ENCODE measurements at regions not wholly inside any gene's neighbourhood (a gene's known extent, or its start where the extent isn't known, plus 50 kb on each side); places are given as distances from the start of the nearest gene placed in this dataset.
"Not testable (repeated sequence)": the region's sequence is repeated elsewhere in the genome, so short reads cannot be mapped to it uniquely, and the experiment has no call there.

- Mint-ChIP-seq H3K9me3 (no peaks in the 10 kb centered on the region), H3K27ac (no peak overlapping the region), H3K4me1 (peaks cover 1% of the 10 kb centered on the region), H3K4me3 (no peak overlapping the region), H3K36me3 (no peaks in the 10 kb centered on the region), H3K27me3 (peaks cover 17% of the 10 kb centered on the region)
- DNase-seq (no peak), ATAC-seq (ENCODE audit: low read depth) (no peak)
- POLR2A ChIA-PET = no interaction called here
Observed at GRCh38 chr10:14447094-14447839, 116.5 kb upstream of the FRMD4A start.

GRCh38 chr10:14439451-14440259 is 108.9 kb upstream of the FRMD4A start:
- Mint-ChIP-seq H3K4me1 (no peaks in the 10 kb centered on the region), H3K9me3 (no peaks in the 10 kb centered on the region), H3K27me3 (peaks cover 23% of the 10 kb centered on the region), H3K36me3 (no peaks in the 10 kb centered on the region), H3K4me3 (no peak overlapping the region), H3K27ac (no peak overlapping the region)
- POLR2A ChIA-PET = no interaction called here
- no peak for ATAC-seq (ENCODE audit: low read depth)
- no peak for DNase-seq

GRCh38 chr10:14438576-14438975 is 107.9 kb upstream of the FRMD4A start:
- H3K27ac Mint-ChIP-seq = no peak overlapping the region
- POLR2A ChIA-PET = no interaction called here

GRCh38 chr10:14438057-14438456 is 107.3 kb upstream of the FRMD4A start:
- H3K4me1 Mint-ChIP-seq = no peaks in the 10 kb centered on the region
- no peaks in the 10 kb centered on the region for H3K9me3 Mint-ChIP-seq
- POLR2A ChIA-PET = no interaction called here
- DNase-seq (no peak), ATAC-seq (ENCODE audit: low read depth) (no peak)
- no peak overlapping the region for H3K27ac Mint-ChIP-seq
- H3K4me3 Mint-ChIP-seq = no peak overlapping the region
- peaks cover 19% of the 10 kb centered on the region for H3K27me3 Mint-ChIP-seq
- no peaks in the 10 kb centered on the region for H3K36me3 Mint-ChIP-seq

More at GRCh38 chr10:14438576-14438975, 107.9 kb upstream of the FRMD4A start:
- no peak for DNase-seq
- ATAC-seq (ENCODE audit: low read depth) = no peak
- H3K4me1 Mint-ChIP-seq = no peaks in the 10 kb centered on the region
- H3K9me3 Mint-ChIP-seq = no peaks in the 10 kb centered on the region
- peaks cover 19% of the 10 kb centered on the region for H3K27me3 Mint-ChIP-seq
- no peaks in the 10 kb centered on the region for H3K36me3 Mint-ChIP-seq
- no peak overlapping the region for H3K4me3 Mint-ChIP-seq

- ATAC-seq (ENCODE audit: low read depth) = no peak
- H3K4me1 Mint-ChIP-seq = no peaks in the 10 kb centered on the region
- DNase-seq = no peak
- no peak overlapping the region for H3K27ac Mint-ChIP-seq
- peaks cover 7% of the 10 kb centered on the region for H3K27me3 Mint-ChIP-seq
- no peaks in the 10 kb centered on the region for H3K9me3 Mint-ChIP-seq
- no peaks in the 10 kb centered on the region for H3K36me3 Mint-ChIP-seq
- no peak overlapping the region for H3K4me3 Mint-ChIP-seq
- POLR2A ChIA-PET = no interaction called here
Observed at GRCh38 chr10:14435976-14436632, 105.4 kb upstream of the FRMD4A start.

- Mint-ChIP-seq H3K27me3 (peaks cover 13% of the 10 kb centered on the region), H3K36me3 (no peaks in the 10 kb centered on the region), H3K4me3 (no peak overlapping the region), H3K9me3 (no peaks in the 10 kb centered on the region), H3K27ac (no peak overlapping the region), H3K4me1 (no peaks in the 10 kb centered on the region)
- POLR2A ChIA-PET = no interaction called here
- DNase-seq = no peak
- ATAC-seq (ENCODE audit: low read depth) = no peak
Observed at GRCh38 chr10:14433147-14433546, 102.4 kb upstream of the FRMD4A start.

GRCh38 chr10:14431868-14432267 is 101.1 kb upstream of the FRMD4A start:
- no peak for ATAC-seq (ENCODE audit: low read depth)
- no peaks in the 10 kb centered on the region for H3K9me3 Mint-ChIP-seq
- peaks cover 13% of the 10 kb centered on the region for H3K27me3 Mint-ChIP-seq
- H3K36me3 Mint-ChIP-seq = no peaks in the 10 kb centered on the region
- POLR2A ChIA-PET = no interaction called here
- no peak overlapping the region for H3K27ac Mint-ChIP-seq
- no peaks in the 10 kb centered on the region for H3K4me1 Mint-ChIP-seq
- no peak overlapping the region for H3K4me3 Mint-ChIP-seq
- DNase-seq = no peak

- Mint-ChIP-seq H3K36me3 (no peaks in the 10 kb centered on the region), H3K27ac (no peak overlapping the region), H3K4me1 (no peaks in the 10 kb centered on the region), H3K27me3 (peaks cover 16% of the 10 kb centered on the region), H3K9me3 (no peaks in the 10 kb centered on the region), H3K4me3 (no peak overlapping the region)
- ATAC-seq (ENCODE audit: low read depth) = no peak
- DNase-seq = no peak
- POLR2A ChIA-PET = no interaction called here
Observed at GRCh38 chr10:14429043-14429700, 98.4 kb upstream of the FRMD4A start.

- Mint-ChIP-seq H3K9me3 (no peaks in the 10 kb centered on the region), H3K27ac (no peak overlapping the region), H3K4me1 (no peaks in the 10 kb centered on the region), H3K27me3 (peaks cover 26% of the 10 kb centered on the region), H3K36me3 (no peaks in the 10 kb centered on the region), H3K4me3 (no peak overlapping the region)
- no peak for ATAC-seq (ENCODE audit: low read depth)
- POLR2A ChIA-PET = no interaction called here
- DNase-seq = no peak
Observed at GRCh38 chr10:14425034-14425433, 94.3 kb upstream of the FRMD4A start.

- no peaks in the 10 kb centered on the region for H3K9me3 Mint-ChIP-seq
- POLR2A ChIA-PET = no interaction called here
- peaks cover 18% of the 10 kb centered on the region for H3K27me3 Mint-ChIP-seq
- H3K4me1 Mint-ChIP-seq = no peaks in the 10 kb centered on the region
- H3K27ac Mint-ChIP-seq = no peak overlapping the region
- ATAC-seq (ENCODE audit: low read depth) (no peak), DNase-seq (no peak)
- no peaks in the 10 kb centered on the region for H3K36me3 Mint-ChIP-seq
- no peak overlapping the region for H3K4me3 Mint-ChIP-seq
Observed at GRCh38 chr10:14423111-14423744, 92.5 kb upstream of the FRMD4A start.

- H3K36me3 Mint-ChIP-seq = no peaks in the 10 kb centered on the region
- peaks cover 18% of the 10 kb centered on the region for H3K27me3 Mint-ChIP-seq
- H3K27ac Mint-ChIP-seq = no peak overlapping the region
- H3K4me1 Mint-ChIP-seq = no peaks in the 10 kb centered on the region
- ATAC-seq (ENCODE audit: low read depth) = no peak
- DNase-seq = no peak
- POLR2A ChIA-PET = no interaction called here
- H3K9me3 Mint-ChIP-seq = no peaks in the 10 kb centered on the region
- H3K4me3 Mint-ChIP-seq = no peak overlapping the region
Observed at GRCh38 chr10:14422431-14422830, 91.7 kb upstream of the FRMD4A start.

GRCh38 chr10:14421941-14422340 is 91.2 kb upstream of the FRMD4A start:
- Mint-ChIP-seq H3K36me3 (no peaks in the 10 kb centered on the region), H3K4me1 (no peaks in the 10 kb centered on the region), H3K27ac (no peak overlapping the region), H3K27me3 (peaks cover 18% of the 10 kb centered on the region), H3K9me3 (no peaks in the 10 kb centered on the region), H3K4me3 (no peak overlapping the region)
- DNase-seq (no peak), ATAC-seq (ENCODE audit: low read depth) (no peak)
- POLR2A ChIA-PET = no interaction called here

- H3K4me3 Mint-ChIP-seq; H3K4me1 Mint-ChIP-seq; H3K27ac Mint-ChIP-seq; POLR2A ChIA-PET; DNase-seq; H3K9me3 Mint-ChIP-seq; H3K36me3 Mint-ChIP-seq; ATAC-seq (ENCODE audit: low read depth): not testable (repeated sequence)
- peaks cover 14% of the 10 kb centered on the region for H3K27me3 Mint-ChIP-seq
Observed at GRCh38 chr10:14417336-14417735, 86.6 kb upstream of the FRMD4A start.

Data from activated naive CD8-positive, alpha-beta T cell treated with anti-CD3 and anti-CD28 coated beads, Interleukin-2, amount 10 ng/mL, durations not matched to agents 7 days and 5 days (primary cell).